Right ventricle myocardium inferior (tissue), 1 donor: ENCODE measurements at regions not wholly inside any gene's neighbourhood (a gene's known extent, or its start where the extent isn't known, plus 50 kb on each side); places are given as distances from the start of the nearest gene placed in this dataset.
"Not testable (repeated sequence)": the region's sequence is repeated elsewhere in the genome, so short reads cannot be mapped to it uniquely, and the experiment has no call there.

Experiments used
- ATAC-seq: fragments of 200-7000 bp; cut with Tn5 transposase; one replicate; pipeline ENCODE4 v1.9.1; 2020; ENCODE audit warnings: mild to moderate bottlenecking, moderate library complexity
- DNase-seq: peaks from one replicate; pipeline ENCODE4 v3.0.0; 2021; ENCODE audit errors: missing footprints
- intact Hi-C: fragments of 100-400 bp; cut with DNase I; formaldehyde crosslinking; loops from one replicate; pipeline ENCODE4 v1.11.0; 2022
- donor health status: DM: no; HTN: yes; CAD: no; lungs with severe emphysema.

GRCh38 chr12:16833376-16834015 lies 227.5 kb upstream of the LMO3 start:
- ATAC-seq (no peak), DNase-seq (no peak)
- intact Hi-C loops, result no loop called here

- ATAC-seq, result no peak
- intact Hi-C loops, result no loop called here
- DNase-seq, result no peak
These were observed 222.9 kb upstream of the LMO3 start for GRCh38 chr12:16828891-16829290.

- no peak for ATAC-seq
These were observed 201.8 kb upstream of the LMO3 start for GRCh38 chr12:16807731-16808130.

GRCh38 chr12:16796168-16796567 lies 190.2 kb upstream of the LMO3 start:
- no peak for ATAC-seq
- intact Hi-C loops, result no loop called here
- no peak for DNase-seq

More at GRCh38 chr12:16807731-16808130, 201.8 kb upstream of the LMO3 start:
- no peak for DNase-seq
- intact Hi-C loops, result no loop called here

GRCh38 chr12:16789204-16789790 lies 183.3 kb upstream of the LMO3 start:
- DNase-seq (no peak), ATAC-seq (no peak)
- intact Hi-C loops, result no loop called here

GRCh38 chr12:16788506-16789203 lies 182.7 kb upstream of the LMO3 start:
- ATAC-seq (no peak), DNase-seq (no peak)
- intact Hi-C loops, result no loop called here

- ATAC-seq (no peak), DNase-seq (no peak)
- intact Hi-C loops, result no loop called here
These were observed 180.0 kb upstream of the LMO3 start for GRCh38 chr12:16785953-16786352.

- intact Hi-C loops, result no loop called here
- ATAC-seq (no peak), DNase-seq (no peak)
These were observed 179.6 kb upstream of the LMO3 start for GRCh38 chr12:16785524-16785923.

GRCh38 chr12:16769129-16769528 lies 163.2 kb upstream of the LMO3 start:
- ATAC-seq, intact Hi-C loops, DNase-seq: not testable (repeated sequence)

- ATAC-seq, result no peak
- no peak for DNase-seq
- intact Hi-C loops, result no loop called here
These were observed 160.8 kb upstream of the LMO3 start for GRCh38 chr12:16766736-16767135.

GRCh38 chr12:16763901-16764300 lies 157.9 kb upstream of the LMO3 start:
- intact Hi-C loops, result no loop called here
- no peak for ATAC-seq
- DNase-seq, result no peak

- no peak for DNase-seq
- intact Hi-C loops, result no loop called here
- no peak for ATAC-seq
These were observed 151.0 kb upstream of the LMO3 start for GRCh38 chr12:16756833-16757555.

- ATAC-seq (no peak), DNase-seq (no peak)
- intact Hi-C loops, result no loop called here
These were observed 124.8 kb upstream of the LMO3 start for GRCh38 chr12:16730772-16731171.

- intact Hi-C loops, result no loop called here
- DNase-seq (no peak), ATAC-seq (no peak)
These were observed 120.9 kb upstream of the LMO3 start for GRCh38 chr12:16726879-16727278.

- no peak for DNase-seq
- intact Hi-C loops, result no loop called here
- no peak for ATAC-seq
These were observed 113.9 kb upstream of the LMO3 start for GRCh38 chr12:16719713-16720416.

- intact Hi-C loops, result no loop called here
- DNase-seq (no peak), ATAC-seq (no peak)
These were observed 111.0 kb upstream of the LMO3 start for GRCh38 chr12:16716928-16717327.

GRCh38 chr12:16692099-16692498 lies 86.1 kb upstream of the LMO3 start:
- ATAC-seq, result no peak
- no peak for DNase-seq
- intact Hi-C loops, result no loop called here

- intact Hi-C loops, result no loop called here
- no peak for ATAC-seq
- DNase-seq, result no peak
These were observed 85.7 kb upstream of the LMO3 start for GRCh38 chr12:16691624-16692023.

GRCh38 chr12:16688200-16688599 lies 82.2 kb upstream of the LMO3 start:
- no peak for DNase-seq
- intact Hi-C loops, result no loop called here
- no peak for ATAC-seq
